ENCODE measurements at regions not wholly inside any gene's neighbourhood (a gene's known extent, or its start where the extent isn't known, plus 50 kb on each side); places are given as distances from the start of the nearest gene placed in this dataset.
A peak's percentile ranks its signal among the peaks of the same experiment; 100 is the strongest.

- no peak for DNase-seq (ENCODE audit: low read depth, low spot score)
- no peak overlapping the region for H3K4me3 ChIP-seq (ENCODE audit: low read length)
Measured at GRCh38 chr1:115430441-115431158, 92.6 kb upstream of the NGF start.

GRCh38 chr1:115429884-115430283, 91.8 kb upstream of the NGF start:
- no peak overlapping the region for H3K4me3 ChIP-seq (ENCODE audit: low read length)
- no peak for DNase-seq (ENCODE audit: low read depth, low spot score)

- DNase-seq (ENCODE audit: low read depth, low spot score): no peak
- H3K4me3 ChIP-seq (ENCODE audit: low read length): no peak overlapping the region
Measured at GRCh38 chr1:115429241-115429640, 91.2 kb upstream of the NGF start.

- DNase-seq (ENCODE audit: low read depth, low spot score): no peak
- no peak overlapping the region for H3K4me3 ChIP-seq (ENCODE audit: low read length)
Measured at GRCh38 chr1:115428676-115429075, 90.6 kb upstream of the NGF start.

GRCh38 chr1:115428256-115428655, 90.2 kb upstream of the NGF start:
- DNase-seq (ENCODE audit: low read depth, low spot score): no peak
- H3K4me3 ChIP-seq (ENCODE audit: low read length): no peak overlapping the region

GRCh38 chr1:115426956-115427355, 88.9 kb upstream of the NGF start:
- no peak overlapping the region for H3K4me3 ChIP-seq (ENCODE audit: low read length)

GRCh38 chr1:115426231-115426771, 88.3 kb upstream of the NGF start:
- no peak for DNase-seq (ENCODE audit: low read depth, low spot score)
- H3K4me3 ChIP-seq (ENCODE audit: low read length): no peak overlapping the region

More at GRCh38 chr1:115426956-115427355, 88.9 kb upstream of the NGF start:
- no peak for DNase-seq (ENCODE audit: low read depth, low spot score)

- no peak for DNase-seq (ENCODE audit: low read depth, low spot score)
- H3K4me3 ChIP-seq (ENCODE audit: low read length): no peak overlapping the region
Measured at GRCh38 chr1:115425442-115425841, 87.4 kb upstream of the NGF start.

GRCh38 chr1:115423776-115424175, 85.7 kb upstream of the NGF start:
- no peak overlapping the region for H3K4me3 ChIP-seq (ENCODE audit: low read length)
- no peak for DNase-seq (ENCODE audit: low read depth, low spot score)

GRCh38 chr1:115419571-115419970, 81.5 kb upstream of the NGF start:
- no peak overlapping the region for H3K4me3 ChIP-seq (ENCODE audit: low read length)
- no peak for DNase-seq (ENCODE audit: low read depth, low spot score)

- no peak for DNase-seq (ENCODE audit: low read depth, low spot score)
- H3K4me3 ChIP-seq (ENCODE audit: low read length): no peak overlapping the region
Measured at GRCh38 chr1:115413621-115414020, 75.6 kb upstream of the NGF start.

GRCh38 chr1:115413208-115413607, 75.2 kb upstream of the NGF start:
- DNase-seq (ENCODE audit: low read depth, low spot score): no peak
- no peak overlapping the region for H3K4me3 ChIP-seq (ENCODE audit: low read length)

GRCh38 chr1:115412733-115413132, 74.7 kb upstream of the NGF start:
- DNase-seq (ENCODE audit: low read depth, low spot score): no peak
- H3K4me3 ChIP-seq (ENCODE audit: low read length): no peak overlapping the region

GRCh38 chr1:115412286-115412685, 74.2 kb upstream of the NGF start:
- no peak for DNase-seq (ENCODE audit: low read depth, low spot score)
- no peak overlapping the region for H3K4me3 ChIP-seq (ENCODE audit: low read length)

GRCh38 chr1:115411371-115412063, 73.5 kb upstream of the NGF start:
- peak; percentile 23 for DNase-seq (ENCODE audit: low read depth, low spot score)
- H3K4me3 ChIP-seq (ENCODE audit: low read length): no peak overlapping the region

- H3K4me3 ChIP-seq (ENCODE audit: low read length): no peak overlapping the region
- no peak for DNase-seq (ENCODE audit: low read depth, low spot score)
Measured at GRCh38 chr1:115409094-115410015, 71.3 kb upstream of the NGF start.

GRCh38 chr1:115408533-115408932, 70.5 kb upstream of the NGF start:
- no peak overlapping the region for H3K4me3 ChIP-seq (ENCODE audit: low read length)
- no peak for DNase-seq (ENCODE audit: low read depth, low spot score)

GRCh38 chr1:115404911-115405310, 66.9 kb upstream of the NGF start:
- no peak for DNase-seq (ENCODE audit: low read depth, low spot score)
- H3K4me3 ChIP-seq (ENCODE audit: low read length): no peak overlapping the region

GRCh38 chr1:115402753-115403184, 64.7 kb upstream of the NGF start:
- DNase-seq (ENCODE audit: low read depth, low spot score): no peak
- H3K4me3 ChIP-seq (ENCODE audit: low read length): no peak overlapping the region

GRCh38 chr1:115401676-115402075, 63.6 kb upstream of the NGF start:
- DNase-seq (ENCODE audit: low read depth, low spot score): no peak
- H3K4me3 ChIP-seq (ENCODE audit: low read length): no peak overlapping the region

All from Jurkat, Clone E6-1 (cell line).